H9 (cell line): ENCODE measurements at regions not wholly inside any gene's neighbourhood (a gene's known extent, or its start where the extent isn't known, plus 50 kb on each side); places are given as distances from the start of the nearest gene placed in this dataset.

Experiments
- DNase-seq: peaks from one replicate; pipeline ENCODE4 v3.0.0-alpha.2; 2017
- H2AFZ ChIP-seq: one replicate; pipeline ENCODE4 v1.6.1; 2013; ENCODE audit warnings: mild to moderate bottlenecking, low read length, control low read depth, moderate library complexity
- H2AK5ac ChIP-seq: 2 replicates; pipeline ENCODE4 v1.6.1; 2013; ENCODE audit warnings: low read length, control low read depth, mixed read lengths; ENCODE audit not compliant: insufficient read length
- H2BK120ac ChIP-seq: one replicate; pipeline ENCODE4 v1.6.1; 2013; ENCODE audit warnings: low read depth, mild to moderate bottlenecking, low read length, control low read depth, inconsistent platforms; ENCODE audit not compliant: poor library complexity, severe bottlenecking
- H2BK12ac ChIP-seq: 2 replicates; pipeline ENCODE4 v1.6.1; 2013; ENCODE audit warnings: low read length, control low read depth, mixed read lengths, low read depth; ENCODE audit not compliant: insufficient read length
- H2BK15ac ChIP-seq: 2 replicates; pipeline ENCODE4 v1.6.1; 2013; ENCODE audit warnings: low read depth, low read length, control low read depth
- H2BK20ac ChIP-seq: one replicate; pipeline ENCODE4 v1.6.1; 2013; ENCODE audit warnings: low read depth, mild to moderate bottlenecking, low read length, control low read depth, inconsistent platforms; ENCODE audit not compliant: poor library complexity, severe bottlenecking
- H2BK5ac ChIP-seq: 2 replicates; pipeline ENCODE4 v1.6.1; 2013; ENCODE audit warnings: low read length, control low read depth, mixed read lengths; ENCODE audit not compliant: insufficient read length
- H3K14ac ChIP-seq: 2 replicates; pipeline ENCODE4 v1.6.1; 2013; ENCODE audit warnings: low read length, control low read depth; ENCODE audit not compliant: insufficient read depth
- H3K18ac ChIP-seq: 2 replicates; pipeline ENCODE4 v1.6.1; 2013; ENCODE audit warnings: low read depth, mild to moderate bottlenecking, mixed read lengths, low read length, control low read depth; ENCODE audit not compliant: insufficient read length
- H3K23ac ChIP-seq: 2 replicates; pipeline ENCODE4 v1.6.1; 2013; ENCODE audit warnings: low read length, control low read depth, mixed read lengths, low read depth; ENCODE audit not compliant: insufficient read length
- H3K23me2 ChIP-seq: 2 replicates; pipeline ENCODE4 v1.6.1; 2013; ENCODE audit warnings: low read depth, mild to moderate bottlenecking, mixed read lengths, low read length, control low read depth; ENCODE audit not compliant: insufficient read length, poor library complexity, severe bottlenecking
- H3K27ac ChIP-seq: 2 replicates; pipeline ENCODE4 v1.5.1; 2013; ENCODE audit warnings: low read length, control low read depth, mixed read lengths, low read depth; ENCODE audit not compliant: insufficient read length
- H3K27me3 ChIP-seq: 2 replicates; pipeline ENCODE4 v1.6.1; 2013; ENCODE audit warnings: low read length, control low read depth, inconsistent platforms; ENCODE audit not compliant: insufficient read depth
- H3K4ac ChIP-seq: 2 replicates; pipeline ENCODE4 v1.6.1; 2013; ENCODE audit warnings: low read depth, mild to moderate bottlenecking, control low read depth, inconsistent platforms, low read length, moderate library complexity
- H3K4me1 ChIP-seq: 2 replicates; pipeline ENCODE4 v1.6.1; 2013; ENCODE audit warnings: low read length, control low read depth, inconsistent platforms; ENCODE audit not compliant: insufficient read depth
- H3K4me2 ChIP-seq: 2 replicates; pipeline ENCODE4 v1.6.1; 2013; ENCODE audit warnings: low read length, control low read depth, mixed read lengths; ENCODE audit not compliant: insufficient read length, insufficient read depth
- H3K56ac ChIP-seq: 2 replicates; pipeline ENCODE4 v1.6.1; 2013; ENCODE audit warnings: low read depth, mild to moderate bottlenecking, mixed read lengths, low read length, control low read depth; ENCODE audit not compliant: insufficient read length
- H3K79me1 ChIP-seq: 2 replicates; pipeline ENCODE4 v1.6.1; 2013; ENCODE audit warnings: low read depth, mild to moderate bottlenecking, moderate library complexity, low read length, control low read depth, inconsistent platforms; ENCODE audit not compliant: insufficient read depth, poor library complexity, severe bottlenecking
- H3K79me2 ChIP-seq: 2 replicates; pipeline ENCODE4 v1.6.1; 2013; ENCODE audit warnings: low read length, control low read depth, inconsistent platforms; ENCODE audit not compliant: insufficient read depth
- H3K9ac ChIP-seq: 2 replicates; pipeline ENCODE4 v1.6.1; 2013; ENCODE audit warnings: low read length, control low read depth, mixed read lengths; ENCODE audit not compliant: insufficient read length; ENCODE audit errors: extremely low read depth
- H3K9me3 ChIP-seq: one replicate; pipeline ENCODE4 v1.6.1; 2013; ENCODE audit warnings: low read depth, low read length, inconsistent platforms; ENCODE audit not compliant: control insufficient read depth
- H3T11ph ChIP-seq: one replicate; pipeline ENCODE4 v1.6.1; 2013; ENCODE audit warnings: mild to moderate bottlenecking, low read length, control low read depth, inconsistent platforms
- H4K20me1 ChIP-seq: one replicate; pipeline ENCODE4 v1.6.1; 2013; ENCODE audit not compliant: control insufficient read depth, insufficient read length, insufficient read depth
- H4K5ac ChIP-seq: 2 replicates; pipeline ENCODE4 v1.6.1; 2013; ENCODE audit warnings: low read depth, mild to moderate bottlenecking, mixed read lengths, low read length, control low read depth; ENCODE audit not compliant: insufficient read length
- H4K8ac ChIP-seq: replicated peaks from 2 replicates; pipeline ENCODE4 v1.6.1; 2013; ENCODE audit warnings: low read length, control low read depth, mixed read lengths, low read depth; ENCODE audit not compliant: insufficient read length
- H4K91ac ChIP-seq: 2 replicates; pipeline ENCODE4 v1.6.1; 2013; ENCODE audit warnings: low read depth, mild to moderate bottlenecking, moderate library complexity, mixed read lengths, low read length, control low read depth; ENCODE audit not compliant: insufficient read length
- H3K27ac Mint-ChIP-seq, 3 experiments: 2 replicates in 2 of 3; 3 replicates in 1 of 3; pipeline ENCODE4 v1.8.0; 2020 to 2021; ENCODE audit warnings: mixed read lengths in 3 of 3, mild to moderate bottlenecking in 1 of 3, moderate library complexity in 1 of 3
- H3K27me3 Mint-ChIP-seq: 2 replicates; pipeline ENCODE4 v1.8.0; 2021; ENCODE audit warnings: low read depth, mild to moderate bottlenecking, moderate library complexity, mixed read lengths
- H3K36me3 Mint-ChIP-seq, 3 experiments: 2 replicates in 2 of 3; 3 replicates in 1 of 3; pipeline ENCODE4 v1.8.0; 2020 to 2021; ENCODE audit warnings: low read depth in 3 of 3, mixed read lengths in 3 of 3; ENCODE audit not compliant: insufficient read depth in 1 of 3
- H3K4me1 Mint-ChIP-seq, 2 experiments: 2 replicates each; pipeline ENCODE4 v1.8.0; 2020; ENCODE audit warnings: mixed read lengths in 2 of 2
- H3K4me3 Mint-ChIP-seq, 2 experiments: 2 replicates in 1 of 2; 3 replicates in 1 of 2; pipeline ENCODE4 v1.8.0; 2020 to 2021; ENCODE audit warnings: mild to moderate bottlenecking in 2 of 2, mixed read lengths in 2 of 2, moderate library complexity in 1 of 2
- H3K9me3 Mint-ChIP-seq, 2 experiments: 2 replicates in 1 of 2; 3 replicates in 1 of 2; pipeline ENCODE4 v1.8.0; 2020; ENCODE audit warnings: mild to moderate bottlenecking in 2 of 2, mixed read lengths in 2 of 2, moderate library complexity in 1 of 2
- CTCF ChIP-seq: fragments of 200-600 bp; sonication (generic); conservative IDR thresholded peaks from 3 replicates; pipeline ENCODE4 v1.8.0; 2021; ENCODE audit warnings: antibody characterized with exemption, mild to moderate bottlenecking
- WGBS: extraction: QIAGEN DNeasy Blood & Tissue Kit; methylation state at CpG from one replicate; pipeline ENCODE4 v1.1.7; 2013; ENCODE audit warnings: missing lambda C conversion rate, low lambda C conversion rate, mixed read lengths; ENCODE audit not compliant: insufficient read length; ENCODE audit errors: extremely low coverage; 5-methylcytosine and 5-hydroxymethylcytosine counted together

- no peak overlapping the region for H3T11ph ChIP-seq
- H2BK15ac ChIP-seq, result no peak overlapping the region
- no peaks in the 10 kb centered on the region for H3K79me2 ChIP-seq
- no peak overlapping the region for H2BK20ac ChIP-seq
- H4K5ac ChIP-seq, result no peak overlapping the region
- peaks cover 0 to 3% (median 0%) of the 10 kb centered on the region in 3 experiments; a peak in 2 of 7 replicates for H3K36me3 Mint-ChIP-seq
- no peaks in the 10 kb centered on the region for H3K9me3 ChIP-seq
- no CpG with 5 or more reads among the region's 2 CpGs for WGBS
- H2BK120ac ChIP-seq, result no peak overlapping the region
- H3K27me3 ChIP-seq, result no peaks in the 10 kb centered on the region
- H2AK5ac ChIP-seq, result no peak overlapping the region
- H3K79me1 ChIP-seq, result no peaks in the 10 kb centered on the region
- no peaks in the 10 kb centered on the region for H4K20me1 ChIP-seq
- no peak overlapping the region for H3K18ac ChIP-seq
- no peaks in the 10 kb centered on the region for H3K9me3 Mint-ChIP-seq
- DNase-seq, result no peak
- H3K4me3 Mint-ChIP-seq, result no peak overlapping the region
- H3K4me1 Mint-ChIP-seq, result peaks cover 5 to 19% of the 10 kb centered on the region in 2 experiments
- H3K4ac ChIP-seq, result no peak overlapping the region
- H3K23ac ChIP-seq, result no peak overlapping the region
- H3K27ac ChIP-seq, result no peak overlapping the region
- no peak overlapping the region for H2BK5ac ChIP-seq
- H3K9ac ChIP-seq, result no peak overlapping the region
- H3K56ac ChIP-seq, result no peak overlapping the region
- H4K8ac ChIP-seq, result no peak overlapping the region
- H3K14ac ChIP-seq, result no peak overlapping the region
- H2AFZ ChIP-seq, result no peak overlapping the region
- H4K91ac ChIP-seq, result no peak overlapping the region
- no peaks in the 10 kb centered on the region for H3K23me2 ChIP-seq
- peaks cover 2% of the 10 kb centered on the region; the same call in 1 of the 2 replicates for H3K4me1 ChIP-seq
- TF ChIP-seq CTCF, result no peak
- no peak overlapping the region for H3K4me2 ChIP-seq
- no peaks in the 10 kb centered on the region for H3K27me3 Mint-ChIP-seq
- no peak overlapping the region for H2BK12ac ChIP-seq
- H3K27ac Mint-ChIP-seq, result no peak overlapping the region
Observed at GRCh38 chr7:13774976-13775375, 214.5 kb downstream of the ETV1 start.
